ENCODE measurements at regions not wholly inside any gene's neighbourhood (a gene's known extent, or its start where the extent isn't known, plus 50 kb on each side); places are given as distances from the start of the nearest gene placed in this dataset.

DNA sequence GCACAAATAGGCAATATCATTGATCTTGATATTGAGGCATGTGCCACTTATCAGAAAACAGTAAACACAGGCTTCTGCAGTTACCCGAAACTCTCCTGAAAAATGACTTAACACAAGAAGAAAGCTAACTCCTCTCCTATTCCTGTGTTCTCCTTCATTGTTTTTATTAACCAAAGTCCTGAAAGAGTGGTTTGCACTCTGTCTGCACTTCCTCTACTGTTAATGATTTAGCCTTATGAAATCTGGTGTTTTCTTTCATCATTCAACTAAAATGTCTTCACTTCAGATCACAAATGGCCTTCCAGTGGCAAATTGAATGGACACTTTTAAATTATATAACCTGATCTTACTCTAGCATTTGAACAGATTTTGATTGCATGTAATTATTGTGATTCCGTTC is 630.6 kb upstream of the PHF14 start:
- TF ChIP-seq CTCF (IDR thresholded peaks at IDR 0.05) (no peak), POLR2A (IDR thresholded peaks at IDR 0.05) (no peak), POLR2AphosphoS5 (IDR thresholded peaks at IDR 0.05) (no peak)
